ENCODE measurements at regions not wholly inside any gene's neighbourhood (a gene's known extent, or its start where the extent isn't known, plus 50 kb on each side); places are given as distances from the start of the nearest gene placed in this dataset.

DNA sequence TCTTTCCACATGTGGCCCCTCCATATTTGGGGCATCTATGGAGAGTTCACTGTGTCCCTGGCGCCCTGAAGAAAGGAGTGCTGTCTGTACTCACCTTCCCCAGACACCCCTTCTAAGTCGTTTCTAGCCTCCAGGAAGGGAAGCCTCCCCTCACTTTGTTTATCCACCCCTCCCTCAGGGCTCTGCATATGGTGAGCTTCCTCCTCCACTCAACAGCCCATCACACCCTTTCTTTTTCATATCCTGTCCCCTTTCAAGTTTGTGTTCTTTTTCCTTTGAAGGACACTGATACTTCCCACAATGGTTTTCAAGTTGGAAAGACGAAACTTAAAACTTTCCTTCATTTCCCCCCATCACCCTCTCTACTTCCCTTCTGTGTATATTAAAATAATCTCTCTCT is 291.4 kb upstream of the POU3F3 start:
- TF ChIP-seq, protein P1, sequence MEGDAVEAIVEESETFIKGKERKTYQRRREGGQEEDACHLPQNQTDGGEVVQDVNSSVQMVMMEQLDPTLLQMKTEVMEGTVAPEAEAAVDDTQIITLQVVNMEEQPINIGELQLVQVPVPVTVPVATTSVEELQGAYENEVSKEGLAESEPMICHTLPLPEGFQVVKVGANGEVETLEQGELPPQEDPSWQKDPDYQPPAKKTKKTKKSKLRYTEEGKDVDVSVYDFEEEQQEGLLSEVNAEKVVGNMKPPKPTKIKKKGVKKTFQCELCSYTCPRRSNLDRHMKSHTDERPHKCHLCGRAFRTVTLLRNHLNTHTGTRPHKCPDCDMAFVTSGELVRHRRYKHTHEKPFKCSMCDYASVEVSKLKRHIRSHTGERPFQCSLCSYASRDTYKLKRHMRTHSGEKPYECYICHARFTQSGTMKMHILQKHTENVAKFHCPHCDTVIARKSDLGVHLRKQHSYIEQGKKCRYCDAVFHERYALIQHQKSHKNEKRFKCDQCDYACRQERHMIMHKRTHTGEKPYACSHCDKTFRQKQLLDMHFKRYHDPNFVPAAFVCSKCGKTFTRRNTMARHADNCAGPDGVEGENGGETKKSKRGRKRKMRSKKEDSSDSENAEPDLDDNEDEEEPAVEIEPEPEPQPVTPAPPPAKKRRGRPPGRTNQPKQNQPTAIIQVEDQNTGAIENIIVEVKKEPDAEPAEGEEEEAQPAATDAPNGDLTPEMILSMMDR (IDR thresholded peaks at IDR 0.05; ENCODE audit: poor library complexity, severe bottlenecking): no peak
- TF ChIP-seq RAD21 (conservative IDR thresholded peaks at IDR 0.05) (no peak), EP300 (conservative IDR thresholded peaks at IDR 0.05; ENCODE audit: poor library complexity, severe bottlenecking) (no peak), SMC3 (conservative IDR thresholded peaks at IDR 0.05; ENCODE audit: poor library complexity) (no peak), POLR2AphosphoS5 (IDR thresholded peaks at IDR 0.05) (no peak), EZH2 (IDR thresholded peaks at IDR 0.05; ENCODE audit: borderline replicate concordance, insufficient read depth, low read length, poor library complexity, severe bottlenecking) (no peak), MXI1 (conservative IDR thresholded peaks at IDR 0.05; ENCODE audit: poor library complexity, severe bottlenecking) (no peak), TAF1 (IDR thresholded peaks at IDR 0.05; ENCODE audit: low read depth) (no peak)
- TF ChIP-seq, protein P2, sequence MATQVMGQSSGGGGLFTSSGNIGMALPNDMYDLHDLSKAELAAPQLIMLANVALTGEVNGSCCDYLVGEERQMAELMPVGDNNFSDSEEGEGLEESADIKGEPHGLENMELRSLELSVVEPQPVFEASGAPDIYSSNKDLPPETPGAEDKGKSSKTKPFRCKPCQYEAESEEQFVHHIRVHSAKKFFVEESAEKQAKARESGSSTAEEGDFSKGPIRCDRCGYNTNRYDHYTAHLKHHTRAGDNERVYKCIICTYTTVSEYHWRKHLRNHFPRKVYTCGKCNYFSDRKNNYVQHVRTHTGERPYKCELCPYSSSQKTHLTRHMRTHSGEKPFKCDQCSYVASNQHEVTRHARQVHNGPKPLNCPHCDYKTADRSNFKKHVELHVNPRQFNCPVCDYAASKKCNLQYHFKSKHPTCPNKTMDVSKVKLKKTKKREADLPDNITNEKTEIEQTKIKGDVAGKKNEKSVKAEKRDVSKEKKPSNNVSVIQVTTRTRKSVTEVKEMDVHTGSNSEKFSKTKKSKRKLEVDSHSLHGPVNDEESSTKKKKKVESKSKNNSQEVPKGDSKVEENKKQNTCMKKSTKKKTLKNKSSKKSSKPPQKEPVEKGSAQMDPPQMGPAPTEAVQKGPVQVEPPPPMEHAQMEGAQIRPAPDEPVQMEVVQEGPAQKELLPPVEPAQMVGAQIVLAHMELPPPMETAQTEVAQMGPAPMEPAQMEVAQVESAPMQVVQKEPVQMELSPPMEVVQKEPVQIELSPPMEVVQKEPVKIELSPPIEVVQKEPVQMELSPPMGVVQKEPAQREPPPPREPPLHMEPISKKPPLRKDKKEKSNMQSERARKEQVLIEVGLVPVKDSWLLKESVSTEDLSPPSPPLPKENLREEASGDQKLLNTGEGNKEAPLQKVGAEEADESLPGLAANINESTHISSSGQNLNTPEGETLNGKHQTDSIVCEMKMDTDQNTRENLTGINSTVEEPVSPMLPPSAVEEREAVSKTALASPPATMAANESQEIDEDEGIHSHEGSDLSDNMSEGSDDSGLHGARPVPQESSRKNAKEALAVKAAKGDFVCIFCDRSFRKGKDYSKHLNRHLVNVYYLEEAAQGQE (IDR thresholded peaks at IDR 0.05; ENCODE audit: borderline replicate concordance): no peak
